ENCODE measurements at regions not wholly inside any gene's neighbourhood (a gene's known extent, or its start where the extent isn't known, plus 50 kb on each side); places are given as distances from the start of the nearest gene placed in this dataset.
"Not testable (repeated sequence)": the region's sequence is repeated elsewhere in the genome, so short reads cannot be mapped to it uniquely, and the experiment has no call there.

DNA sequence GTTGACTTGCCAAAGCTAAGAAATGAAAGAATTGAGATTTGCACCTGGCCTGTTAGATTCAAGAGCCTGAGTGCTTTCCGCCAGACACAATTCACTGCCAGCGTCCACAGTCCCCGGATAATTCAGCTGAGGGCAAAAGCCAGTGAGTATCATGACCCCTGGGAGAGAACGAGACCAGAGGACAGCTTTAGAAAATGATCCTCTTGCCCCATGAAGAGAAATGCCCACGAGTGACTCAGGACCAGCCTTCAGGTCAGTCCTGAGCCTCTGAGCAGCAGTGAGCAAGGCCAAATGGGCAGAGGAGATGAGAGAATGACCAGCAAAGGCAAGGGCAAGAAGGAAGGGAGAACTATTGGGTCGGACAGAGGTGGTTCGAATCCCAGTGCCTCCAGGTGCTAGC, 273.5 kb downstream of the FAM43A start:
- H3T11ph ChIP-seq (ENCODE audit: low read length): no peak overlapping the region
- no peak overlapping the region for H4K5ac ChIP-seq (ENCODE audit: insufficient read length, low read depth, low read length)
- H3K79me2 ChIP-seq (ENCODE audit: insufficient read depth, low read length): no peaks in the 10 kb centered on the region
- no peaks in the 10 kb centered on the region for H3K79me1 ChIP-seq (ENCODE audit: insufficient read depth, low read depth, low read length, poor library complexity, severe bottlenecking)
- TF ChIP-seq, protein P1, sequence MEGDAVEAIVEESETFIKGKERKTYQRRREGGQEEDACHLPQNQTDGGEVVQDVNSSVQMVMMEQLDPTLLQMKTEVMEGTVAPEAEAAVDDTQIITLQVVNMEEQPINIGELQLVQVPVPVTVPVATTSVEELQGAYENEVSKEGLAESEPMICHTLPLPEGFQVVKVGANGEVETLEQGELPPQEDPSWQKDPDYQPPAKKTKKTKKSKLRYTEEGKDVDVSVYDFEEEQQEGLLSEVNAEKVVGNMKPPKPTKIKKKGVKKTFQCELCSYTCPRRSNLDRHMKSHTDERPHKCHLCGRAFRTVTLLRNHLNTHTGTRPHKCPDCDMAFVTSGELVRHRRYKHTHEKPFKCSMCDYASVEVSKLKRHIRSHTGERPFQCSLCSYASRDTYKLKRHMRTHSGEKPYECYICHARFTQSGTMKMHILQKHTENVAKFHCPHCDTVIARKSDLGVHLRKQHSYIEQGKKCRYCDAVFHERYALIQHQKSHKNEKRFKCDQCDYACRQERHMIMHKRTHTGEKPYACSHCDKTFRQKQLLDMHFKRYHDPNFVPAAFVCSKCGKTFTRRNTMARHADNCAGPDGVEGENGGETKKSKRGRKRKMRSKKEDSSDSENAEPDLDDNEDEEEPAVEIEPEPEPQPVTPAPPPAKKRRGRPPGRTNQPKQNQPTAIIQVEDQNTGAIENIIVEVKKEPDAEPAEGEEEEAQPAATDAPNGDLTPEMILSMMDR (conservative IDR thresholded peaks at IDR 0.05): no peak
- no peak overlapping the region for H2BK5ac ChIP-seq (ENCODE audit: insufficient read length, low read length)
- H3K56ac ChIP-seq (ENCODE audit: insufficient read length, low read depth, low read length): no peak overlapping the region
- no peak overlapping the region for H3K23ac ChIP-seq (ENCODE audit: insufficient read length, low read depth, low read length)
- no peaks in the 10 kb centered on the region for H3K23me2 ChIP-seq (ENCODE audit: insufficient read length, low read depth, low read length, poor library complexity, severe bottlenecking)
- no peaks in the 10 kb centered on the region for H3K9me3 ChIP-seq (ENCODE audit: control insufficient read depth, low read depth, low read length)
- H2BK20ac ChIP-seq (ENCODE audit: low read depth, low read length, poor library complexity, severe bottlenecking): no peak overlapping the region
- H4K8ac ChIP-seq (replicated peaks; ENCODE audit: insufficient read length, low read depth, low read length): no peak overlapping the region
- no peak overlapping the region for H3K4ac ChIP-seq (ENCODE audit: low read depth, low read length)
- H3K4me3 Mint-ChIP-seq: no peak overlapping the region
- no peaks in the 10 kb centered on the region for H3K36me3 Mint-ChIP-seq (ENCODE audit: insufficient read depth in 1 of 3, low read depth in 3 of 3)
- H3K14ac ChIP-seq (ENCODE audit: insufficient read depth, low read length): no peak overlapping the region
- DNase-seq: no peak
- no peak overlapping the region for H3K18ac ChIP-seq (ENCODE audit: insufficient read length, low read depth, low read length)
- no peak overlapping the region for H2AK5ac ChIP-seq (ENCODE audit: insufficient read length, low read length)
- H3K9ac ChIP-seq (ENCODE audit: extremely low read depth, insufficient read length, low read length): no peak overlapping the region
- H3K27me3 ChIP-seq (ENCODE audit: insufficient read depth, low read length): no peaks in the 10 kb centered on the region
- H2BK120ac ChIP-seq (ENCODE audit: low read depth, low read length, poor library complexity, severe bottlenecking): no peak overlapping the region
- no peak overlapping the region for H4K91ac ChIP-seq (ENCODE audit: insufficient read length, low read depth, low read length)
- H3K9me3 Mint-ChIP-seq: no peaks in the 10 kb centered on the region
- peaks cover under 1 to 4% of the 10 kb centered on the region in 2 experiments; a peak in 3 of 4 replicates for H3K4me1 Mint-ChIP-seq
- no peak overlapping the region for H2BK12ac ChIP-seq (ENCODE audit: insufficient read length, low read depth, low read length)
- H2BK15ac ChIP-seq (ENCODE audit: low read depth, low read length): no peak overlapping the region
- no peak overlapping the region for H3K27ac Mint-ChIP-seq
- no peak overlapping the region for H3K27ac ChIP-seq (ENCODE audit: insufficient read length, low read depth, low read length)
- no peak overlapping the region for H2AFZ ChIP-seq (ENCODE audit: low read length)
- peaks cover 6% of the 10 kb centered on the region for H3K27me3 Mint-ChIP-seq (ENCODE audit: low read depth)
- no peak overlapping the region for H3K4me2 ChIP-seq (ENCODE audit: insufficient read depth, insufficient read length, low read length)
- no peaks in the 10 kb centered on the region; the same call in 1 of the 2 replicates for H3K4me1 ChIP-seq (ENCODE audit: insufficient read depth, low read length)
- WGBS (ENCODE audit: extremely low coverage, insufficient read length, low lambda C conversion rate): no CpG with 5 or more reads among the region's 7 CpGs
- H4K20me1 ChIP-seq (ENCODE audit: control insufficient read depth, insufficient read depth, insufficient read length): no peaks in the 10 kb centered on the region

DNA sequence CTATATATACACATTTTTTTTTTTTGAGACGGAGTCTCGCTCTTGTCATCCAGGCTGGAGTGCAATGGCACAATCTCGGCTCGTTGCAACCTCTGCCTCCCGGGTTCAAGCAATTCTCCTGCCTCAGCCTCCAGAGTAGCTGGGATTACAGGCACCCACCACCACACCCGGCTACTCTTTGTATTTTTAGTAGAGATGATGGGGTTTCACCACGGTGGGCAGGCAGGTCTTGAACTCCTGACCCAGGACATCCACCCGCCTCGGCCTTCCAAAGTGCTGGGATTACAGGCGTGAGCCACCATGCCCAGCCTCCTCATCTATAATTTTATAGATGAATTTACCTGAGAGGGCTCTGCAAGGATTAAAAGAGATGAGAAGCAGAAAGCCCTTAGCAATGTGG, 274.0 kb downstream of the FAM43A start:
- H3K27me3 ChIP-seq (ENCODE audit: insufficient read depth, low read length); H3K56ac ChIP-seq (ENCODE audit: insufficient read length, low read depth, low read length); H3K36me3 Mint-ChIP-seq (ENCODE audit: insufficient read depth in 1 of 3, low read depth in 3 of 3); H4K20me1 ChIP-seq (ENCODE audit: control insufficient read depth, insufficient read depth, insufficient read length); H3K23ac ChIP-seq (ENCODE audit: insufficient read length, low read depth, low read length); H3K4me1 ChIP-seq (ENCODE audit: insufficient read depth, low read length); H3K27ac Mint-ChIP-seq; DNase-seq; H3K18ac ChIP-seq (ENCODE audit: insufficient read length, low read depth, low read length); H3K4me3 Mint-ChIP-seq; H3K9me3 Mint-ChIP-seq; H2BK120ac ChIP-seq (ENCODE audit: low read depth, low read length, poor library complexity, severe bottlenecking); H2BK5ac ChIP-seq (ENCODE audit: insufficient read length, low read length); H3K9ac ChIP-seq (ENCODE audit: extremely low read depth, insufficient read length, low read length); H3K4me1 Mint-ChIP-seq; H2AFZ ChIP-seq (ENCODE audit: low read length); H3T11ph ChIP-seq (ENCODE audit: low read length); H3K27me3 Mint-ChIP-seq (ENCODE audit: low read depth); H2BK15ac ChIP-seq (ENCODE audit: low read depth, low read length); H3K23me2 ChIP-seq (ENCODE audit: insufficient read length, low read depth, low read length, poor library complexity, severe bottlenecking); H3K79me2 ChIP-seq (ENCODE audit: insufficient read depth, low read length); H3K14ac ChIP-seq (ENCODE audit: insufficient read depth, low read length); H3K4ac ChIP-seq (ENCODE audit: low read depth, low read length); H3K27ac ChIP-seq (ENCODE audit: insufficient read length, low read depth, low read length); H4K91ac ChIP-seq (ENCODE audit: insufficient read length, low read depth, low read length); H2BK20ac ChIP-seq (ENCODE audit: low read depth, low read length, poor library complexity, severe bottlenecking); H3K79me1 ChIP-seq (ENCODE audit: insufficient read depth, low read depth, low read length, poor library complexity, severe bottlenecking); H2BK12ac ChIP-seq (ENCODE audit: insufficient read length, low read depth, low read length); H3K9me3 ChIP-seq (ENCODE audit: control insufficient read depth, low read depth, low read length); H2AK5ac ChIP-seq (ENCODE audit: insufficient read length, low read length); H4K8ac ChIP-seq (replicated peaks; ENCODE audit: insufficient read length, low read depth, low read length); H3K4me2 ChIP-seq (ENCODE audit: insufficient read depth, insufficient read length, low read length); H4K5ac ChIP-seq (ENCODE audit: insufficient read length, low read depth, low read length): not testable (repeated sequence)
- no CpG with 5 or more reads among the region's 10 CpGs for WGBS (ENCODE audit: extremely low coverage, insufficient read length, low lambda C conversion rate)
